ENCODE measurements at regions not wholly inside any gene's neighbourhood (a gene's known extent, or its start where the extent isn't known, plus 50 kb on each side); places are given as distances from the start of the nearest gene placed in this dataset.

- no peak for DNase-seq (ENCODE audit: extremely low read depth, low read depth)
- no peak for TF ChIP-seq CTCF (IDR thresholded peaks at IDR 0.05; ENCODE audit: low read depth, low read length, missing control alignments)
These were observed 182.7 kb downstream of the C7orf25 start for GRCh38 chr7:42729053-42729765.

DNA sequence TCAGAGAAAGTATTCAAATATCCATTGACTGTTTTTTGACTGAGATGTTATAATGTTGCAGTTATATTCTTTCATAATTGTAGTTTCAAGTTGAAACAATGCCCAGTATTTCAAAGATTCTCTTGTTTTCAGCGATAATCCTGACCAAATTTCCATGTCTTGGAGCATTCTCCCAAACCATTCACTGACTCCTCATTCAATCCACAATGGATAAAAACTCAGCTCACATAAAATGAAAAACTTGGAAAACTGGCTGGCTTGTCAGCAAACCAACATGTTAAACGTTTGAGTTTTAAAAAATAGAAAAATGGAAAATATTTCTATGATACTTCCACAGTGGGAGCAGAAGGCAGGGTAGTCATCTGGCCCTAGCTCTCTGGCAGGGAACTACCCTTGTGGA, 184.4 kb downstream of the C7orf25 start:
- TF ChIP-seq CTCF (IDR thresholded peaks at IDR 0.05; ENCODE audit: low read depth, low read length, missing control alignments), result no peak
- no peak for DNase-seq (ENCODE audit: extremely low read depth, low read depth)
- no peak overlapping the region for H3K4me3 ChIP-seq (replicated peaks; ENCODE audit: low read depth, low read length)

More at GRCh38 chr7:42729053-42729765, 182.7 kb downstream of the C7orf25 start:
- H3K4me3 ChIP-seq (replicated peaks; ENCODE audit: low read depth, low read length), result no peak overlapping the region

GRCh38 chr7:42726066-42726785, 185.6 kb downstream of the C7orf25 start:
- no peak for TF ChIP-seq CTCF (IDR thresholded peaks at IDR 0.05; ENCODE audit: low read depth, low read length, missing control alignments)
- H3K4me3 ChIP-seq (replicated peaks; ENCODE audit: low read depth, low read length), result no peak overlapping the region
- no peak for DNase-seq (ENCODE audit: extremely low read depth, low read depth)

GRCh38 chr7:42722716-42723115, 189.2 kb downstream of the C7orf25 start:
- DNase-seq (ENCODE audit: extremely low read depth, low read depth), result no peak
- TF ChIP-seq CTCF (IDR thresholded peaks at IDR 0.05; ENCODE audit: low read depth, low read length, missing control alignments), result no peak
- H3K4me3 ChIP-seq (replicated peaks; ENCODE audit: low read depth, low read length), result no peak overlapping the region

GRCh38 chr7:42722198-42722597, 189.7 kb downstream of the C7orf25 start:
- no peak overlapping the region for H3K4me3 ChIP-seq (replicated peaks; ENCODE audit: low read depth, low read length)
- DNase-seq (ENCODE audit: extremely low read depth, low read depth), result no peak
- TF ChIP-seq CTCF (IDR thresholded peaks at IDR 0.05; ENCODE audit: low read depth, low read length, missing control alignments), result no peak

DNA sequence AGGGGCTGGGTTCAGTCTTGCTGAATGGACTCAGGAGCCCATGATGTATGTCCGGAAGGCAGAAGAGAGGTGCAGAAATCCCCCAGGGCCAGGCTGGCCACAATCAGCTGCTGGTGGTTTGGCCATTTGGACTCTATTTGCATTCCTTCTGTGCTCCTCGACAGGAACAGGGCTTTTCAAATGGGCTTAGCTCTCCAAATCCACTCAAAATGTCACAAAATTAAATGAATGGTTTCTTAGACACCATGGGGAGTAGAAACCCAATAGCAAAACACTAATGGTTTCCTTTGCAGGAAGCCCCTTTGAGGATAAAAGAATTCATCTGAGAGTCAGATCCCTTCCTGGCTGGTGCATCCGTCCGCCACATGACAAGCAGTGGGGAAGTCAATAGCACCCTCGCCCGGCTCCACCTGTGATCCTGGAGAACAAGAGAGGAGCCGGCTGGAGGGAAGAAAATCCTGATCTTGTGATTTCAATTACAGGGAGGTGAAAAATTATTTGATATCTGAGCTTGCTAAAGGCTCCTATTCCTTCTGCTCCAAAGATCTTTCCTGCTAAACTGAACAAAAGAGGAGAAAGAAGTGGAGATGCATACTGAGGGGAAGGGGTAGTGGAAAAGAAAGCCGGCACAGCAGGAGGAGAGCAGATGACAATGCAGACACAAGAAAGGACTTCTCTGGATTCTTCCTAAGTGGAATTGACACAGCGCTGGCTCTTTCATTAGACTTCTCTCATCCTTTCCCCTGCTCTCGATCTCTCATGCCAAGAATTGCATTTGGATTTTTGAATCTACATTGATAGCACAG, 190.7 kb downstream of the C7orf25 start:
- H3K4me3 ChIP-seq (replicated peaks; ENCODE audit: low read depth, low read length), result no peak overlapping the region
- no peak for TF ChIP-seq CTCF (IDR thresholded peaks at IDR 0.05; ENCODE audit: low read depth, low read length, missing control alignments)
- DNase-seq (ENCODE audit: extremely low read depth, low read depth), result no peak
